ENCODE measurements at regions not wholly inside any gene's neighbourhood (a gene's known extent, or its start where the extent isn't known, plus 50 kb on each side); places are given as distances from the start of the nearest gene placed in this dataset.

- Histone ChIP-seq H3K36me3 (replicated peaks in 1 of 2; ENCODE audit: control insufficient read depth in 1 of 2, insufficient read depth in 2 of 2, low read length in 1 of 2) (no peaks in the 10 kb centered on the region), H2AFZ (ENCODE audit: low read depth) (no peak overlapping the region), H3K4me1 (ENCODE audit: control insufficient read depth in 1 of 2, insufficient read depth in 2 of 2, low read depth in 1 of 2, low read length in 1 of 2) (no peaks in the 10 kb centered on the region), H4K20me1 (ENCODE audit: insufficient read depth) (no peaks in the 10 kb centered on the region), H3K9me3 (no peaks in the 10 kb centered on the region), H3K4me3 (ENCODE audit: low read depth in 2 of 2, low read length in 1 of 2) (no peak overlapping the region), H3K9me2 (no peaks in the 10 kb centered on the region), H3K4me2 (no peak overlapping the region), H3K27me3 (ENCODE audit: insufficient read depth) (no peaks in the 10 kb centered on the region), H3K9ac (no peak overlapping the region), H3K27ac (ENCODE audit: low read depth in 2 of 2, low read length in 1 of 2) (no peak overlapping the region), H3F3A (replicated peaks; ENCODE audit: insufficient read depth) (no peaks in the 10 kb centered on the region), H3K79me2 (ENCODE audit: insufficient read depth) (no peaks in the 10 kb centered on the region)
- ChIA-PET CTCF (no interaction called here), POLR2A (no interaction called here)
- TF ChIP-seq TAF1 (IDR thresholded peaks at IDR 0.05; ENCODE audit: borderline replicate concordance, low read depth, low read length) (no peak), RCOR1 (IDR thresholded peaks at IDR 0.05; ENCODE audit: low read length) (no peak), RAD21 (IDR thresholded peaks at IDR 0.05; ENCODE audit: low read length) (no peak), SIN3A (IDR thresholded peaks at IDR 0.05; ENCODE audit: borderline replicate concordance, low read depth, low read length) (no peak), GATA2 (CRISPR knock-in tag; IDR thresholded peaks at IDR 0.05) (no peak), FOSL2 (IDR thresholded peaks at IDR 0.05; ENCODE audit: borderline replicate concordance, low read depth) (no peak), CTCF (IDR thresholded peaks at IDR 0.05) (no peak), RXRA (IDR thresholded peaks at IDR 0.05; ENCODE audit: borderline replicate concordance, low read depth) (no peak), YY1 (IDR thresholded peaks at IDR 0.05; ENCODE audit: low read depth) (no peak), MEF2A (IDR thresholded peaks at IDR 0.05; ENCODE audit: borderline replicate concordance, low read depth) (no peak)
- TF ChIP-seq, protein P1, sequence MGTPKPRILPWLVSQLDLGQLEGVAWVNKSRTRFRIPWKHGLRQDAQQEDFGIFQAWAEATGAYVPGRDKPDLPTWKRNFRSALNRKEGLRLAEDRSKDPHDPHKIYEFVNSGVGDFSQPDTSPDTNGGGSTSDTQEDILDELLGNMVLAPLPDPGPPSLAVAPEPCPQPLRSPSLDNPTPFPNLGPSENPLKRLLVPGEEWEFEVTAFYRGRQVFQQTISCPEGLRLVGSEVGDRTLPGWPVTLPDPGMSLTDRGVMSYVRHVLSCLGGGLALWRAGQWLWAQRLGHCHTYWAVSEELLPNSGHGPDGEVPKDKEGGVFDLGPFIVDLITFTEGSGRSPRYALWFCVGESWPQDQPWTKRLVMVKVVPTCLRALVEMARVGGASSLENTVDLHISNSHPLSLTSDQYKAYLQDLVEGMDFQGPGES (IDR thresholded peaks at IDR 0.05; ENCODE audit: low read depth, low read length), result no peak
- 48% methylated on average over 11 of the region's 11 CpGs for WGBS (ENCODE audit: low lambda C conversion rate)
- no peak for DNase-seq
Measured at GRCh38 chr19:31674503-31675192, 325.4 kb upstream of the TSHZ3 start.

GRCh38 chr19:31675193-31675913 is 326.1 kb upstream of the TSHZ3 start:
- no peaks in the 10 kb centered on the region for H3K9me3 ChIP-seq
- DNase-seq, result no peak
- H3K4me3 ChIP-seq (ENCODE audit: low read depth in 2 of 2, low read length in 1 of 2), result no peak overlapping the region
- no peaks in the 10 kb centered on the region for H3K9me2 ChIP-seq
- no peaks in the 10 kb centered on the region for H3K36me3 ChIP-seq (replicated peaks in 1 of 2; ENCODE audit: control insufficient read depth in 1 of 2, insufficient read depth in 2 of 2, low read length in 1 of 2)
- no peak overlapping the region for H3K27ac ChIP-seq (ENCODE audit: low read depth in 2 of 2, low read length in 1 of 2)
- ChIA-PET CTCF (interaction anchor here (0.7 to 1.5 kb wide), 5 partner anchors 8 to 992 kb away, joined by 3 to 7 read pairs (median 3); no protein-coding TSS in a partner anchor), POLR2A (no interaction called here)
- WGBS (ENCODE audit: low lambda C conversion rate), result 33% methylated on average over 10 of the region's 10 CpGs
- H3K4me2 ChIP-seq, result no peak overlapping the region
- no peaks in the 10 kb centered on the region for H3K27me3 ChIP-seq (ENCODE audit: insufficient read depth)
- H3K4me1 ChIP-seq (ENCODE audit: control insufficient read depth in 1 of 2, insufficient read depth in 2 of 2, low read depth in 1 of 2, low read length in 1 of 2), result no peaks in the 10 kb centered on the region
- H3K79me2 ChIP-seq (ENCODE audit: insufficient read depth), result no peaks in the 10 kb centered on the region
- no peaks in the 10 kb centered on the region for H4K20me1 ChIP-seq (ENCODE audit: insufficient read depth)
- H3F3A ChIP-seq (replicated peaks; ENCODE audit: insufficient read depth), result no peaks in the 10 kb centered on the region
- H2AFZ ChIP-seq (ENCODE audit: low read depth), result no peak overlapping the region
- no peak overlapping the region for H3K9ac ChIP-seq
- TF ChIP-seq JUND (IDR thresholded peaks at IDR 0.05) (no peak), MXI1 (IDR thresholded peaks at IDR 0.05; ENCODE audit: low read depth, low read length) (no peak), EP300 (IDR thresholded peaks at IDR 0.05; ENCODE audit: borderline replicate concordance in 1 of 2, low read depth in 1 of 2, low read length in 1 of 2) (no peak), TAF1 (IDR thresholded peaks at IDR 0.05; ENCODE audit: borderline replicate concordance, low read depth, low read length) (no peak), RFX5 (IDR thresholded peaks at IDR 0.05; ENCODE audit: low read length) (no peak), FOXJ3 (CRISPR knock-in tag; IDR thresholded peaks at IDR 0.05) (no peak), FOSL2 (IDR thresholded peaks at IDR 0.05; ENCODE audit: borderline replicate concordance, low read depth) (no peak), TEAD4 (IDR thresholded peaks at IDR 0.05; ENCODE audit: borderline replicate concordance, insufficient read depth) (no peak), NRF1 (IDR thresholded peaks at IDR 0.05; ENCODE audit: low read depth, low read length) (no peak), RCOR1 (IDR thresholded peaks at IDR 0.05; ENCODE audit: low read length) (no peak), CTCF (IDR thresholded peaks at IDR 0.05) (no peak), EZH2phosphoT487 (IDR thresholded peaks at IDR 0.05; ENCODE audit: borderline replicate concordance, low read depth) (no peak), TCF12 (IDR thresholded peaks at IDR 0.05) (no peak)
- TF ChIP-seq, protein P2, sequence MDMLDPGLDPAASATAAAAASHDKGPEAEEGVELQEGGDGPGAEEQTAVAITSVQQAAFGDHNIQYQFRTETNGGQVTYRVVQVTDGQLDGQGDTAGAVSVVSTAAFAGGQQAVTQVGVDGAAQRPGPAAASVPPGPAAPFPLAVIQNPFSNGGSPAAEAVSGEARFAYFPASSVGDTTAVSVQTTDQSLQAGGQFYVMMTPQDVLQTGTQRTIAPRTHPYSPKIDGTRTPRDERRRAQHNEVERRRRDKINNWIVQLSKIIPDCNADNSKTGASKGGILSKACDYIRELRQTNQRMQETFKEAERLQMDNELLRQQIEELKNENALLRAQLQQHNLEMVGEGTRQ (IDR thresholded peaks at IDR 0.05; ENCODE audit: borderline replicate concordance, low read depth, low read length), result no peak

Measured in SK-N-SH (cell line).